ENCODE measurements at regions not wholly inside any gene's neighbourhood (a gene's known extent, or its start where the extent isn't known, plus 50 kb on each side); places are given as distances from the start of the nearest gene placed in this dataset.

- DNase-seq, result no peak
- ATAC-seq, result no peak
- Histone ChIP-seq H3K9me3 (no peaks in the 10 kb centered on the region), H3K36me3 (replicated peaks in 1 of 2; ENCODE audit: insufficient read depth in 1 of 2, low read depth in 2 of 2) (no peaks in the 10 kb centered on the region), H3K27ac (no peak overlapping the region), H3K27me3 (no peaks in the 10 kb centered on the region), H3K4me1 (no peaks in the 10 kb centered on the region), H3K4me3 (no peak overlapping the region)
- TF ChIP-seq, protein P1, sequence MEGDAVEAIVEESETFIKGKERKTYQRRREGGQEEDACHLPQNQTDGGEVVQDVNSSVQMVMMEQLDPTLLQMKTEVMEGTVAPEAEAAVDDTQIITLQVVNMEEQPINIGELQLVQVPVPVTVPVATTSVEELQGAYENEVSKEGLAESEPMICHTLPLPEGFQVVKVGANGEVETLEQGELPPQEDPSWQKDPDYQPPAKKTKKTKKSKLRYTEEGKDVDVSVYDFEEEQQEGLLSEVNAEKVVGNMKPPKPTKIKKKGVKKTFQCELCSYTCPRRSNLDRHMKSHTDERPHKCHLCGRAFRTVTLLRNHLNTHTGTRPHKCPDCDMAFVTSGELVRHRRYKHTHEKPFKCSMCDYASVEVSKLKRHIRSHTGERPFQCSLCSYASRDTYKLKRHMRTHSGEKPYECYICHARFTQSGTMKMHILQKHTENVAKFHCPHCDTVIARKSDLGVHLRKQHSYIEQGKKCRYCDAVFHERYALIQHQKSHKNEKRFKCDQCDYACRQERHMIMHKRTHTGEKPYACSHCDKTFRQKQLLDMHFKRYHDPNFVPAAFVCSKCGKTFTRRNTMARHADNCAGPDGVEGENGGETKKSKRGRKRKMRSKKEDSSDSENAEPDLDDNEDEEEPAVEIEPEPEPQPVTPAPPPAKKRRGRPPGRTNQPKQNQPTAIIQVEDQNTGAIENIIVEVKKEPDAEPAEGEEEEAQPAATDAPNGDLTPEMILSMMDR (IDR thresholded peaks at IDR 0.05), result no peak
- TF ChIP-seq POLR2A (IDR thresholded peaks at IDR 0.05), result no peak
- intact Hi-C loops (cut with DNase I), result no loop called here
- 56 to 70% methylated on average over 2 of the region's 2 CpGs for WGBS, 2 donors
These were observed 197.3 kb upstream of the LDB2 start for GRCh38 chr4:17095771-17096170.

GRCh38 chr4:17094876-17095210, 196.4 kb upstream of the LDB2 start:
- Histone ChIP-seq H3K9me3 (no peaks in the 10 kb centered on the region), H3K4me3 (no peak overlapping the region), H3K27ac (no peak overlapping the region), H3K36me3 (replicated peaks in 1 of 2; ENCODE audit: insufficient read depth in 1 of 2, low read depth in 2 of 2) (no peaks in the 10 kb centered on the region), H3K4me1 (no peaks in the 10 kb centered on the region), H3K27me3 (no peaks in the 10 kb centered on the region)
- TF ChIP-seq, protein P1 (IDR thresholded peaks at IDR 0.05), result no peak
- TF ChIP-seq POLR2A (IDR thresholded peaks at IDR 0.05), result no peak
- ATAC-seq (no peak), DNase-seq (no peak)
- intact Hi-C loops (cut with DNase I), result no loop called here
- WGBS, 2 donors, result 30 to 38% methylated on average over 3 of the region's 3 CpGs

DNA sequence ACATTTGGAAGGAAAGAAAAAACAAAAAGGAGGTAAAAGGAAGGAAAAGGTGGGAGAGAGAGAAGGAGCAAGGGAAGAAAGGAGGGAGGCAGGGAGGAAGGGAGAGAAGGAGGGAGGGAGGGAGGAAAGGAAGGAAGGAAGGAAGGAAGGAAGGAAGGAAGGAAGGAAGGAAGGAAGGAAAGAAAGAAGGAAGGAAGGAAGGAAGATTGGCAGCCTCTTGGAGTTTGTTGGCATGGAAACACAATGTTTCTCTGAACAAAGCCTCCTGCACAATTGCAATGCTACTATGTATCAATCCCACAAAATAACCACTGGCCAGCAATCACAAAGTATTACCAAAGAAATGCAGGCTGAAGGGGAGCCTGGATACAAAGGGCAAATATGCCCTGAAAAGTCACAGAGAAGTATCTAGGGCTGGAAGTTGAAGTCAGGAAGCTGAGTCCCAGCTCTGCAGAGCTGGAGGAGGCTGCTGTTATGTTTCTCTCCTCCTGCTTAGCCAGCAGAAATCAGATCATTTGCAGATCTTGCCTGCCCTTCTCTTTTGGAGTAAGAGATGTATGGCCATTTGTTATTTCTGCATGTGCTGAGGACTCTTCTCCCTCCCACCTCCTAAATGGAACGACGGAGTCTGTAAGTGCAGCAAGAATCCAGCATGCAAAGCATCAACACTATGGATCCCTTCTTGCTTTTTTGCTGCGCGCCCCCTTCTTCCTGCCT, 195.9 kb upstream of the LDB2 start:
- H3K9me3 ChIP-seq, result no peaks in the 10 kb centered on the region
- no peaks in the 10 kb centered on the region for H3K27me3 ChIP-seq
- no peak overlapping the region for H3K27ac ChIP-seq
- H3K4me1 ChIP-seq, result no peaks in the 10 kb centered on the region
- H3K4me3 ChIP-seq, result no peak overlapping the region
- DNase-seq (no peak), ATAC-seq (no peak)
- TF ChIP-seq, protein P1 (IDR thresholded peaks at IDR 0.05), result no peak
- no peak for TF ChIP-seq POLR2A (IDR thresholded peaks at IDR 0.05)
- intact Hi-C loops (cut with DNase I), result no loop called here
- H3K36me3 ChIP-seq (replicated peaks in 1 of 2; ENCODE audit: insufficient read depth in 1 of 2, low read depth in 2 of 2), result no peaks in the 10 kb centered on the region
- 44 to 47% methylated on average over 4 of the region's 4 CpGs for WGBS, 2 donors

- WGBS, 2 donors, result 46 to 55% methylated on average over 5 of the region's 5 CpGs
- DNase-seq, result no peak
- H3K9me3 ChIP-seq, result no peaks in the 10 kb centered on the region
- no peak overlapping the region for H3K4me3 ChIP-seq
- no peaks in the 10 kb centered on the region for H3K36me3 ChIP-seq (replicated peaks in 1 of 2; ENCODE audit: insufficient read depth in 1 of 2, low read depth in 2 of 2)
- H3K4me1 ChIP-seq, result no peaks in the 10 kb centered on the region
- no peak for ATAC-seq
- H3K27ac ChIP-seq, result no peak overlapping the region
- H3K27me3 ChIP-seq, result no peaks in the 10 kb centered on the region
- TF ChIP-seq, protein P1 (IDR thresholded peaks at IDR 0.05), result no peak
- no peak for TF ChIP-seq POLR2A (IDR thresholded peaks at IDR 0.05)
- intact Hi-C loops (cut with DNase I), result no loop called here
These were observed 195.0 kb upstream of the LDB2 start for GRCh38 chr4:17093481-17093880.

DNA sequence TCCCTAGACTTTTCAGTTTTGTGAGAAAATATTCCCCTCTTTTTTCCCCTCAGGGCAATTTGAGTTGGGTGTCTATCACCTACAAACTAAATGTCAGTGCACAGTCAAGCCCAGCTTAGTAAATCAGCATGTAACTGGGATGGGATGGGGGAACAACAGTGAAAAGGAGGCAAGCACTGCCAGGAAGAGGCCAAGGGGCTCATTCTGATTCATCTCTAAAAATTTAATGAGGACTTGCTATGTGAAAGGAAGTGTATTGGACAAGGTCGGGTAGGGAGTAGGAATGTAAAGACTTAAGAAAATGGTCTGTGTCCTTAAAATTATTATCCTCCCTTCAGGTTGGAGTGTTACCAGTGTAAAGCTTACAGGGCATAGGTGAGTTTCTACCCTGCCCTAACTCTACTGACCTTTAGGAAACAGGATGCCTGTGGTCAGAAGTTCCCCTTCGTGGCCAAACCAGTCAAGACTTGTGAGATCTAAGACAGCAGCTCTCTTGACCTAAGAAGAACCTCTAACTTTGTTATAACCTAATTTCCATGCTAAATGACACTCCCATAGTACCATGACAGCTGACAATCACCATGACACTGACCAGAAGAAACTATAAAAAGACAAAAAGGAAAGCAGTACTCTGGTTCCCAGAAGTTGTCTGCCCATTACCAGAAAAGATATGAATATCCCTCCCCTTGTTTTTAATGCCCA, 194.4 kb upstream of the LDB2 start:
- no peak for TF ChIP-seq POLR2A (IDR thresholded peaks at IDR 0.05)
- TF ChIP-seq, protein P1 (IDR thresholded peaks at IDR 0.05), result no peak
- no peak for DNase-seq
- no peak for ATAC-seq
- 32 to 36% methylated on average over 2 of the region's 2 CpGs for WGBS, 2 donors
- Histone ChIP-seq H3K36me3 (replicated peaks in 1 of 2; ENCODE audit: insufficient read depth in 1 of 2, low read depth in 2 of 2) (no peaks in the 10 kb centered on the region), H3K4me1 (no peaks in the 10 kb centered on the region), H3K27me3 (no peaks in the 10 kb centered on the region), H3K4me3 (no peak overlapping the region), H3K27ac (no peak overlapping the region), H3K9me3 (no peaks in the 10 kb centered on the region)
- intact Hi-C loops (cut with DNase I), result no loop called here

Data from body of pancreas (tissue), 4 donors.